Upper lobe of left lung (tissue), 6 donors: ENCODE measurements at regions not wholly inside any gene's neighbourhood (a gene's known extent, or its start where the extent isn't known, plus 50 kb on each side); places are given as distances from the start of the nearest gene placed in this dataset.

Source experiments
- ATAC-seq, 2 donors: fragments of 200-7000 bp; cut with Tn5 transposase; one replicate each; pipeline ENCODE4 v1.9.1; 2022; ENCODE audit warnings: mild to moderate bottlenecking in 2 of 2, moderate library complexity in 2 of 2; ENCODE audit not compliant: low FRiP score in 2 of 2
- DNase-seq, 2 donors: peaks; one replicate each; pipeline ENCODE4 v3.0.0-alpha.2; 2019 to 2020
- H3K27ac ChIP-seq, 4 donors: fragments of 200-600 bp; sonication (generic); one replicate each; pipeline ENCODE4 v1.5.1; 2016 to 2019
- H3K27me3 ChIP-seq, 4 donors: fragments of 200-600 bp; sonication (generic); one replicate each; pipeline ENCODE4 v1.5.1; 2017 to 2019
- H3K36me3 ChIP-seq, 4 donors: fragments of 200-600 bp; sonication (generic); one replicate each; pipeline ENCODE4 v1.5.1; 2016 to 2019
- H3K4me1 ChIP-seq, 4 donors: fragments of 200-600 bp; sonication (generic); one replicate each; pipeline ENCODE4 v1.5.1; 2018 to 2019
- H3K4me3 ChIP-seq, 4 donors: fragments of 200-600 bp; sonication (generic); one replicate each; pipeline ENCODE4 v1.5.1; 2017 to 2019; ENCODE audit warnings: mild to moderate bottlenecking in 2 of 4, moderate library complexity in 1 of 4
- H3K9me3 ChIP-seq, 4 donors: fragments of 200-600 bp; sonication (generic); one replicate each; pipeline ENCODE4 v1.5.1; 2018 to 2019
- CTCF ChIP-seq, 6 experiments: fragments of 450-650 bp in 4 of 6; fragments of 200-600 bp in 2 of 6; sonication (generic) in 2 of 6; IDR thresholded peaks; one replicate each; pipeline ENCODE4 v1.5.1; 2016 to 2019; ENCODE audit warnings: antibody characterized with exemption in 6 of 6
- EP300 ChIP-seq, 4 donors: sonication (generic); formaldehyde crosslinking; IDR thresholded peaks; one replicate each; pipeline ENCODE4 v1.5.1; 2017; ENCODE audit warnings: antibody characterized with exemption in 4 of 4, control low read depth in 2 of 4
- POLR2A ChIP-seq, 4 donors: fragments of 450-650 bp; IDR thresholded peaks; one replicate each; pipeline ENCODE4 v1.5.1; 2016 to 2017; ENCODE audit warnings: antibody characterized with exemption in 4 of 4, mild to moderate bottlenecking in 2 of 4
- POLR2AphosphoS5 ChIP-seq, 2 donors: sonication (generic); formaldehyde crosslinking; IDR thresholded peaks; one replicate each; pipeline ENCODE4 v1.5.1; 2017; ENCODE audit warnings: antibody characterized with exemption in 2 of 2
- WGBS, 2 donors: methylation state at CpG; one replicate each; pipeline ENCODE4 v1.1.5; 2017 to 2018; 5-methylcytosine and 5-hydroxymethylcytosine counted together
- donor health status: DM: no; HTN: no; CAD: no; lungs with moderate emphysema.
- donor health status: DM: no; HTN: yes; CAD: no; lungs with severe emphysema.

- Histone ChIP-seq H3K4me1 (no peaks in the 10 kb centered on the region), H3K4me3 (no peak overlapping the region), H3K36me3 (no peaks in the 10 kb centered on the region), H3K27me3 (no peaks in the 10 kb centered on the region), H3K27ac (no peak overlapping the region), H3K9me3 (no peaks in the 10 kb centered on the region)
- no peak for TF ChIP-seq CTCF (IDR thresholded peaks at IDR 0.05)
- no peak for TF ChIP-seq POLR2AphosphoS5 (IDR thresholded peaks at IDR 0.05)
- no peak for TF ChIP-seq POLR2A (IDR thresholded peaks at IDR 0.05)
- TF ChIP-seq EP300 (IDR thresholded peaks at IDR 0.05) = no peak
- ATAC-seq (no peak), DNase-seq (no peak)
- 79 to 89% methylated on average over 13 of the region's 13 CpGs for WGBS, 2 donors
Observed at GRCh38 chr11:45431046-45432018, 145.2 kb upstream of the SYT13 start.

GRCh38 chr11:45430361-45430760, 144.2 kb upstream of the SYT13 start:
- 74 to 90% methylated on average over 1 of the region's 1 CpG for WGBS, 2 donors
- Histone ChIP-seq H3K36me3 (no peaks in the 10 kb centered on the region), H3K4me1 (no peaks in the 10 kb centered on the region), H3K4me3 (no peak overlapping the region), H3K9me3 (no peaks in the 10 kb centered on the region), H3K27me3 (no peaks in the 10 kb centered on the region), H3K27ac (no peak overlapping the region)
- ATAC-seq (no peak), DNase-seq (no peak)
- TF ChIP-seq CTCF (IDR thresholded peaks at IDR 0.05) (no peak), POLR2AphosphoS5 (IDR thresholded peaks at IDR 0.05) (no peak), EP300 (IDR thresholded peaks at IDR 0.05) (no peak), POLR2A (IDR thresholded peaks at IDR 0.05) (no peak)

GRCh38 chr11:45429719-45430118, 143.6 kb upstream of the SYT13 start:
- H3K27me3 ChIP-seq = no peaks in the 10 kb centered on the region
- no peak for TF ChIP-seq CTCF (IDR thresholded peaks at IDR 0.05)
- no peak for TF ChIP-seq POLR2A (IDR thresholded peaks at IDR 0.05)
- no peak for TF ChIP-seq EP300 (IDR thresholded peaks at IDR 0.05)
- no peak for TF ChIP-seq POLR2AphosphoS5 (IDR thresholded peaks at IDR 0.05)
- H3K4me1 ChIP-seq = no peaks in the 10 kb centered on the region
- WGBS, 2 donors = 77 to 78% methylated on average over 4 of the region's 4 CpGs
- no peak for ATAC-seq
- H3K4me3 ChIP-seq = no peak overlapping the region
- H3K27ac ChIP-seq = no peak overlapping the region
- no peaks in the 10 kb centered on the region for H3K9me3 ChIP-seq
- DNase-seq = no peak
- no peaks in the 10 kb centered on the region for H3K36me3 ChIP-seq

- Histone ChIP-seq H3K36me3 (no peaks in the 10 kb centered on the region), H3K4me1 (no peaks in the 10 kb centered on the region), H3K27ac (no peak overlapping the region), H3K4me3 (no peak overlapping the region), H3K27me3 (no peaks in the 10 kb centered on the region), H3K9me3 (no peaks in the 10 kb centered on the region)
- TF ChIP-seq CTCF (IDR thresholded peaks at IDR 0.05) = no peak
- TF ChIP-seq EP300 (IDR thresholded peaks at IDR 0.05) = no peak
- TF ChIP-seq POLR2AphosphoS5 (IDR thresholded peaks at IDR 0.05) = no peak
- TF ChIP-seq POLR2A (IDR thresholded peaks at IDR 0.05) = no peak
- ATAC-seq (no peak), DNase-seq (no peak)
- WGBS, 2 donors = 82 to 87% methylated on average over 7 of the region's 7 CpGs
Observed at GRCh38 chr11:45428541-45429230, 142.5 kb upstream of the SYT13 start.
